ENCODE measurements at regions not wholly inside any gene's neighbourhood (a gene's known extent, or its start where the extent isn't known, plus 50 kb on each side); places are given as distances from the start of the nearest gene placed in this dataset.

DNA sequence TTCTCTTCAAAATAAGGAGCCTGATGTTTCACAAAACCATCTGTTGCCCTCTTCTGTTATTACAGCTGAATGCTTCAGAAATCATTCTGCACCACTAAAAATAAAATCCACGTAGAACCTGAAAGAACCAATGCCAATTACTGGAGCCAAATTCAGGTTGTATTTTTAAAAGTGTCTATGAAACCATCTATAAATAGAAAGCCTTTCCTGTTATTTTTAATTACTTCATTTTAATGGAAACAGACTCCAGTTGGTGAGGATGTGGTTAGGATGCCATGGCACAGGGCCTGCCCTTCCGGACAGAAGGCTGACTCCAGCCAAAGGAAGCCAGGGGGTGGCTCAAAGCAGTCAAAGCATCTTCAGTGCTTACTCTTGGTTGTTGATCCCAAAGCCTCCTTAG is 119.8 kb downstream of the TENT4A start:
- no peak for DNase-seq

DNA sequence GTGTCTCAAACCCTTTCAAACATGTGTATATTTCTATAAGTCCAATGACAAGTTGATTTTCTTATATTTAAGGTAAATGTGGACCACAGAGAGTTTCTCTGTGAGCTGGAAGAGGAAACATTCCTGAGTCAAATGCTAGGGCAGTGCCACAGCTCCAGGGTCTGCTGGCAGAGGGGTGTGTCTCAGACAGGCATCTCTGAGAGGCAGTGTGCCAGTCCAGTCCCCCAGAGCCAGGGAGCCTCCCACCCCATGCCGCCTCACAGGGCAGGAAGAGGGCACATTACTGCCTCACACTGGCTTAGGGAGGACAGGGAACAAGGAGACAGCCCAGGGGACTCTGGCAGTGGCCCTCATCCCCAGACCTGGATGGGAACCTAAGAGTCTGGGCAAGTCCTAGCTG is 120.2 kb downstream of the TENT4A start:
- no peak for DNase-seq

DNA sequence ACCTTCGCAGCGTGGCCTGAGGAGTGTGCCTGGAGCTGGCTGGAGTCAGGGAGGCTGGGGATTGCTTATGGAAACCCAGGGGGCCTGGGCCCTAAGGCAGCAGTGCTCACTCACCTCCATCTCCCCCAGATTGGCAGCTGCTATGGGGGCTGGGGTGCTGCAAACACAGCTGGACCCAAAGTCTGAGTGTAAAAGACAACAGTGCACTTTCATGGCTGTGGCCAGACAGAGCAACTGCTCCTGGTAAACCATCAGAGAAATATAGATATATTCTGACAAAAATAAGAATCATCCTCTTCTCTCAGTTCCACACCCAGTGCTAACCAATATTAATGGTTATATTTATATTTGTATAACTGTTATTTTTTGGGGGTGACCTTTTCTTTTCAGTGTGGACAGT is 123.9 kb downstream of the TENT4A start:
- no peak for DNase-seq

DNA sequence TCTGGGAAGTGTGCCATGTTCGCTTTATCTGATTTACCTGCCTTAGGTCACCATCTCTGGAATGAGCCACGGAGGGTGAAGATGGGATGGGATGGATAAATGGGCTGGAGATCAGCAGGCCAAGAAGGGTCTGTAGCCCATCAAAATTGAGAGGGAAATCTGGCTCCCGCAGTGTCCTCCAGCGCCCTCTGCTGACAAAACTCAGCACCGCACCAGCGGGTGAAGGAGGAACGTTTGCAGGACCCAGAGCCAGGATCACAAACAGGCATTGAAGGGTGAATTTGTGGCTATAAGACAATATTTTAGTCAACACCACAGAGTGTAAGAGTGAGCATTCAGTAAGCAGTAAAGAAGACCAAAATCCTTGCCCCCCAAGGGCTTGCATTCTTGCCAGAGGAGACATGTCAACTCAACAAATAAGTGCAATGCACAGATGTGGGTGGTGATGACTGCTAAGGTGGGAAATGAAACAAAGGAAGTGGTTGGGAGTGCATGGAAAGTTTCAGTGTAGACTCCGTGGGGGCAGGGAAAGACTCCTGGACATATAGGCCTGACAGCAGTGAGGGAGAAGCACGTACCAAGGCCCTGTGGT is 124.4 kb downstream of the TENT4A start:
- DNase-seq: no peak

DNA sequence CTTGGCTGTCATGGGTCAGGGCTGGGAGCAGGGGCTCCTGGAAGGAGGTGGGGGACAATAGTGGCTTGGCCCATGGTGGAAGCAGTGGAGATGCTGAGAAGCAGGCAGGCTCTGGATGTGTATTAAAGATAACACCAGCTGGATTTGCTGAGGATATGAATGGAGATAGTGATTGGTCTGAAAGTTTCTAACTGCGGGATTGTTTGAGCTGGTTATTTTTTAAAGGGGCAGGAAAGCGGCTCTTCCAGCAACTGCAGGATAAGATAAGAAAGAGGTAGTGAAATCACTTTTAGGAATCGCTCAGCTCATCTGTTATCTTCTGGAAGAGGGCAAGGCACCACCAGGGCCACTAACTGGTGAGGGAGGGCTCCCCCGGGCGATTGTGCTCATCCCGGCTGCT is 125.5 kb downstream of the TENT4A start:
- DNase-seq: no peak

DNA sequence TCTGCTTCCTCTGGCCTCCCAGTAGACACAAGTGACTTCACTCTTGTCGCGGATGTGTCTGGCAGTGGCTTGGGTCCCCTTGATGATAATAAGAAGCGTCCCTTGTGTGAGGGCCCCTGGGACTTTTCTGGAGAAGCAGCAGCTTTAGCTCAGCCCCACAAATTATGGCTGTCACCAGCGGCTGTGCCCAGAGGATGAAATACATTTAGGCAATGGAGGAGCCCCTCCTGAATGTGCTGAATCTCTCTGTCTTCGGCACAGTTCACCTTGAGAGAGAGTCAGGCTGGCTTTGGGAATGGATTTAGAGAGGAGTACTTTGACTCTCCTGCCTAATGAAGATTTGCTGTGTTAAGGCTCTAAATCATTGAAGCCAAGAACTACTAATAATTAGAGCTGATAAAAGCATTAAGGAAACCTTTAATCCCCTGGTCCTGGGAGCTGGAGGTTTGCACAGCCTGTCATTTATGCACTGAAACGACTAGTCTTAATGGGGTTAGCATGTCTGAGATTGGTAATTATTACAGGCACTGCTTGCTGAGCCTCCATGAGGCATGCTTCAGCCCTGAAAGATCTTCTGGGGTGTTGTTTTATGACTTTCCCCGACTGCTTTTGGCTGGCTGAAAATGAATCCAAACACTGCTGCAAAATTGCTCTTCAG is 127.0 kb downstream of the TENT4A start:
- DNase-seq: no peak

DNA sequence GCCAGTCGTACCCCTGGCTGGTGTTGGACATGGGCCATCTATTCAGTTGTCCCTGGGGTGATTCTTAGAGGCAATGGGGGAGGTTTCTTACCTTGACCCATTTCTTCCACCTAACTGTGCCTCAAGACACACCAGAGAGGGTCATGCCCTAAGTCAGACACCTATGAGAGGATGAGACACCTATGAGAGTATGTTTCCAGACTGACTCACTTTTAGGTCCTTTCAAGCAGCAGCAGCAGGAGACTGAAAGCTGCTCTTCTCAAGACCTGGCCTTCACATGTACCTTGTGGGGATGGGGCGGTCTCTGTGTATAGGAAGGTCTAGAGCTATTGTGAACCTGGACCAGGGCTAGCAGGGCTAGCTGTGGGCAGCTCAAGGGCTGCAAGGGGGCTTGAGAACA is 130.1 kb downstream of the TENT4A start:
- no peak for DNase-seq

DNA sequence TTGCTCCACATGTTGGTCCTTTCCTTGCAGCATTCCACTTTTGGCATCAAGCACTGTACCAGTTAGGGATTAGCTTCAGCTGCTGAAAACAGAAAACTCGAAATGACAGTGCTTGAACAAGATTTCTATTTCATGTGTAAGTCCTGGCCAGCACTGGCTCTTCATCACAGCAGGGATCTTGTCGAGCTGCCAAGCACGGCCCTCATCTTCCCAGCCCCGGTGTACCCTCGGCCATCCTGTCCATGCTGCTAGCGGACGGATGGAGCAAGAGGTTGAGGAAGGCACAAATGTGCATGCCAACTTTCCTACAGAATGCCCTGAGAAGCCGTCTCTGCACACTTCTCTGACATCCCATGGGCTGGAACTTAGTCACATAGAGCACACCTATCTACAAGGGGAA is 130.6 kb downstream of the TENT4A start:
- DNase-seq: no peak

DNA sequence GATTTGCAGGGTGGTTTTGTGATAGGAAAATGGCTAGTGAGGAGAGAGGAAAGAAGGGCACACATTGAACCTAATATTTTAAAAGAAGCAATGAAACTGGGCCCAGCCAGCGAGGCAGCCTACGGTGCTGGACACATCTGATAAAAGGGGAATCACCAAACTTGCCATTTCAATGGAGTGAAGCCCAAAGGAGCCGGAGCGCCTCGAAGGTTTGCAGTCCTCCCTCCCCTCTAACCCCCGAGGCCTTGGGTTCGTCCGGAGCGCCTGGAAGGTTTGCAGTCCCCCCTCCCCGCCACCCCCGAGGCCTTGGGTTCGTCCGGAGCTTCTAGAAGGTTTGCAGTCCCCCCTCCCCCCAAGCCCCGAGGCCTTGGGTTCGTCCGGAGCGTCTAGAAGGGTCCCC is 132.6 kb downstream of the TENT4A start:
- no peak for DNase-seq

DNA sequence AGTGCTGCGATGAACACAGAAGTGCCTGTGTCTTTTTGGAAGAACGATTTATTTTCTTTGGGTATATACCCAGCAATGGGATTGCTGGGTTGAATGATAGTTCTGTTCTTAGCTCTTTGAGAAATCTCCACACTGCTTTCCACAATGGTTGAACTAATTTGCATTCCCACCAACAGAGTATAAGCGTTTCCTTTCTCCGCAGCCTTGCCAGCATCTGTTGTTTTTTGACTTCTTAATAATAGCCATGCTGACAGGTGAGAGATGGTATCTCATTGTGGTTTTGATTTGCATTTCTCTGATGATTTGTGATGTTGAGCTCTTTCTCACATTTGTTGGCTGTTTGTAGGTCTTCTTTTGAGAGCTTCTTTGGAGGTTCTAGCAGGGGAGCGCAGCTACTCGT is 134.6 kb downstream of the TENT4A start:
- no peak for DNase-seq

DNA sequence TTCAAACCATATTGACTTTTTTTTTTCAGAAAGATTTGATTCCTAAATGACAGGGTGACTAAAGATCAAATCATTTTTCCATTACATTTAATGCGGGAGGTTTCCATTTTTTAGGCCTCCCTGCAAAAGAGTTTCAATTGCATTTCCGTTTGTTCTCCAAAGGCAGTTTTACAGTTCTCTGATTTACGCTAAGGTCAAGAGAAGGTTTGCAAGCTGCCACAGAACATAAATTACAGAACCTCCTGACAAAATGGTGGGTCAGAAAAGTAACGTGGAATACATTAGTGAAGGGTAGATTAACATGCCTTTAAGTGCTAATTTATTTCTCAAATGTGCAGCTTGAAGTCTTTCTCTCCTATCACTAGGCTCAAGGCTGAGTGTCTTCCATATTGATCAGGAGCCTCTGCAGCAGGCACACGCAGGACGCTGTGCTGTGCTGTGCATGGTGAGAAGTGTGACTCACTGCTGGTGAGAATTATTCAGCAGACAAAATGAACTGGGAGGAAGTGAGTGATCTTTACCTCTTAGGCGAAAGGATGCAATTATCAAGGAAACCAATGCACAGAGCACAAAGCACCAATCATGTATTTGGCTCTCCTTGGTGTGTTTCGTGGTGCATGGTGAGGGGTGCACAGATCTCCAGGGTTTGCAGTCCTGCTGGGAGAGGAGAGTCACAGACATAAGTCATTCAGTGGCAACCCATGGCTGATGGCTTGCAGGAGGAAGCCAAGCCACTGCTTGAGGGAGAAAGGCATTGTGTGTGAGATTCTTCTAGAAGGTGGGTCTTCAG is 136.3 kb downstream of the TENT4A start:
- no peak for DNase-seq

DNA sequence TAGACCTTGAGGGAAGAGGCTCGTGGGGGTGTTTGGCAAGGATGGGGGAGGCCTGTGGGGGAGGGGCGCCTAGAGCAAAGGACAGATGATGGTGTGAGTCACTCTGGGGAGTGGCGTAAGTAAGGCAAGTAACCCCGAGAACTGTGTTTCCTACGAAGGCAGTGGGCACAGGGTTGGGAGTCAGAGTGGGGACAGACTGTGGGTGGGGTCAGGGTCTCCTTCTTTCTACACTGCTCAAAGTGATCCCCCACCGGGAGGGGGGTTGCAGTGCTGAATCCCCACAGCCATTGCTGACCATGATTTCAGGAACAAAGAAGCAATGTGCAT is 136.8 kb downstream of the TENT4A start:
- DNase-seq: no peak

DNA sequence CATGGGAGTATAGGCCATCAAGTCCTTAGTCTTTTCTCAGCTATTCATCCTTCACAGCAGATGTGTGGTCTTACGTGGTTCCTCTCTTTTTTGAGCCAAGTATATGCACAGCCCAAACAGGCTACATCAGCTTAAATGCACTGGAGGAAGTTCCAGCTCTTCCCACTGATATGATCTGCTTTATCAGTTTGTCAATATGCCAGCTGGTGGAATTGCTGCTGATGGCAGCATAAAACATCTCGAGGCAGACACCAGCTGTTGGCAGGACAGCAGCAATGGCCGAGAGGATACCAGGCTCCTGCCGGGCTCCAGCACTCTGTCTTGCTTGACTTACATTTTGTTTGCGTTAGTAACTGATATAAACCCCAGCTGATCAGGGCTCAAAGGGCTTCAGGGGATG is 143.4 kb downstream of the TENT4A start:
- DNase-seq: no peak

DNA sequence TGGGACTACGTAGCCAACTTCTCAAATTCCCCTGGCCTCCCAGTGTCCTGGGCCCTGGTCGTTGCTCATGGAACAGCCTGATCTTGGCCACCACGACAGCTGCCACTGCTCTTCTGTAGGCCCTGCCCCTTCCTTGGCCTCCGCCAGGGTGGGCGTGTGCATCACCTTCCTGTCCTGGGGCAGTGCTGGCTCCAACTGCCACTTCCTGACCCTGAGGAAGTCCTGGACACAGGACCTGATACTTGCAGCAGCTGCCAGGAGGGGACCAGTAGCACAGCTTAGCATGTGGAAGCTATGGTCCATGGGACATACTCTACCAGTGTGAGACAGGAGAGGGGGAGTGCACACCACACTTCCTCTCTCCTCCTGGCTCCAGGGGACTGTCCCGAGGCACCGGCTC is 145.2 kb downstream of the TENT4A start:
- no peak for DNase-seq

DNA sequence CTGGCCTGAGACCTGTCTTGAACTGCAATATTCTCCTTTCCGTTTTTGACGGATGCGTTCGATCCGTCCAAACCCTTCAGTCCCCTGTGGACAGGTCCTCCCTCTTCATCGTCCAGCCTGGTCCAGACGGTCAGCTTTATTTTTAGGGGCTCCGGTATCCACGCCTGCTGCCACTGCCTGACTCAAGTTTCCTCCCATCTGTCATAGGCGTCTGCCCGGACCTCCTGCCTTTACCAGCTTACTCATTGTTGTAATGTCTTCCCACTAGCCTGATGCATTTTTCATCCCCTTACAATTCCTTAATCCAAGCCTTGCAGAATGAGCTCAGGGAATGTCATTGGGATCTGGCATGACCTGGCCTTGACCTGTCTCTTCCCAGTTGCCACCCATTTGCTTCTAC is 145.8 kb downstream of the TENT4A start:
- no peak for DNase-seq

DNA sequence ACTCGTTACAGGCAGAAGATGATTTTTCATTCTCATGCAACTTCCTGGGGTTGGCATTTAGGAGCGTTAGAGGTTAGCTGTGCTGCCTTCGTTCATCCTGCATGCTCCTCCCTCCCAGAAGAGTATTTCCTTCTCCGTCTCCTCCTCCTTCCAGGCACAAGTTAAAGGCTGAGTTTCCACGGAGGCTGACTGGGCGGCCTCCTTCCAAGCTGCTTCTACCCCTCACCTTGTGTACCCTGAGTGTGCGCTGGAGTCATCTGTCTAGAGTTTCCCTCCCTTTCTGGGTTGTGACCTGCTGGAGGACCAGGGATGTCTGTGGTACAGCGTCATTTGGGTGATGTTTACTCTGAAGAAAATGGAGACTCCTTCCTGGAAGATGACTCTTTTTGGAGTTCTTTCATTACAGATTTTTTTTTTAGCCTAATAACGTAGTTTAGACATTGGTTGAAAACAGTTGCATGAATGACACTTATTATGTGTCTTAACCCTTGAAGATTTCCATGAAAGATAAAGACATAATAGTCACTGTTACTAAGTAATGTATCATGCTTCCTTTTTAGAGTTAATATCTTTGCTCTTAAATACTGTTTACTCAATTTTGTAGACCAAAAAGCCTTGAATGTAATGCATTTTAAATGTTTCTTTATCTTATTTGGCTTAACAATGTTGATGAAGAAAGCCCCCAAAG is 146.9 kb downstream of the TENT4A start:
- no peak for DNase-seq

DNA sequence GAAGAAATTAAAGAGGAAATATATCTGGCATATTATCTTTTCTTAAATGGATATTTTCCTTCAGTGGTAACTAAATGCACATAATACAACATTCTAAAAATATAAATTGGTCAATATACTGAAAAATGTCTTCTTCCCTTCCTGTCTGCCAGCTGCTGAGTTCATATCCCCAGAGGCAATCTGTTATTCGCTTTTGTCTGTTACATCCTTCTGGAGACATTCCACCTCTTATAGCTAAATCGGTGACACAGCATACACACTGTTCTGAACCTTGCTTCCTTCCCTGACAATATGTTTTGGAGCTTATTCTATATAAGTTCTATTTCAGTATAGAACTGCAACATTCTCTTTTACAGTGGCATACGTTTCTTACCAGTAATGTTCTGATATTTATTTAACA is 147.8 kb downstream of the TENT4A start:
- DNase-seq: no peak

DNA sequence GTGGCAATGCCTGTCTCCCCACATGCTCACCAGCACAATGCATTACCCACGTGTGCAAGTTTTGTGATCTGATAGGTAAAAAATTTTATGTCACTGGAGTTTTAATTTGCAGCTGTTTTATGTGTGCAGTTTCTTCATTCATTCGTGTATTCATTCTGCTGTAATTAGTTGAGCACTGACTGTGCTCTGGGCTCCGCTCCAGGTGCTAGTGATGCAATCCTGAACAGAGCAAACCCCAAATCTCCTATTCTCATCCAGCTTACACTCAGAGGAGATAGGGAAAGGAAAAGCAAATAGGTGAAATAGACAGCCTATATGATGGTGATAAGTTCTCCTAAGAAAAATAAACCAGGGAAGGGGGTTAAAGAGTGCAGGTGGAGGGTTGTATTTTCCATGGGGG is 148.4 kb downstream of the TENT4A start:
- no peak for DNase-seq

DNA sequence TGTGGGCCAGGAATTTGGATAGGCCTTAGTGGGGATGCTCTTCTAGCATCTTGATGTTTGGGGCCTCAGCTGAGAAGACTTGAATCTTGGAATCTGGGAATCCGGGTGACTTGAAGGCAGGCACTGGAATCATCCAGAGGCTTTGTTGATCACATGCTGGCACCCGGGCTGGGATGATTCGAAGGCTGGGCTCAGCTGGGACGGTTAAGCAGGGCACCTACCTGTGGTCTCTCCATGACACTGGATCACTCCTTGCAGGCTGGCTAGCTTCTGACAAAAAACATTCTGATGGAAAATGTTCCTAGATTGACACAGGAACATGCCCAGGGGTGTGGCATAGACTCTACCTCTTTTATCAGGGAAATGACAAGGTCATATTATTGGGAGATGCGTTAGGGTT is 149.1 kb downstream of the TENT4A start:
- no peak for DNase-seq

DNA sequence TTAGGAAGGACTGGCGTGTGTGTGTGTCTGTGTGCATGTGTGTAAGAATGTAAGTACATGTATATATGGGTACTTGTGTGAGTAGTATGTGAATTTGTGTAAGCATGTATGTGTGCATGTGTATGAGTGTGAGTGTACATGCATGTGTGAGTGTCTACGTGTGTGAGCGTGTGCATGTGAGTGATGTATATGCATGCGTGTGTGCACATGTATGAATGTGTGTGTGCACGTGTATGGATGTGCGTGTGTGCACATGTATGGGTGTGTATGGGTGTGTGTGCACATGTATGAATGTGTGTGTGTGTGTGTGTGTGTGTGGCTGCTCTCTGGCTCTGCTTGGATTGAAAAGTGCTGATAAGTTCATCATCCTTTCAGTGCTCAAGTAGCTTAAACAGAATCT is 154.5 kb downstream of the TENT4A start:
- no peak for DNase-seq

DNA sequence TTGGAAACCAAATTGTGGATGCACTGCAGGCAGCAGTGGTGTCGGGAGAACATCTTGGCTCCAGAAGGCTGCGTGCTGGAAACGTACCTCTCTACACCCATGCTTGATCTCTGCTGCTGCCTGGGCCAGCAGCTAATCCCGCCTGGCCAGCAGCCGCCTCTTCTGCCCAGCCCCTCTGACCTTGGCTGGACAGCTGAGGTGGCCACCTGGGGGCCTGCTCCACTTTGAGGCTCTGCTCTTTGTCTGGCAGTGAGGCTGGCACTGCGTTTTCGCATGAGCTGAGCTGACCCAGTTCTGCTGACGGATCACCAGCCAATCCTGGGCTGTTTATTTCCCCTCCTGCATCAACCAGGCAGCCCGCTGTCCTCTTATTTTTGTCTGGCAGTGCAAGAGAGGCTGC is 154.9 kb downstream of the TENT4A start:
- DNase-seq: no peak

DNA sequence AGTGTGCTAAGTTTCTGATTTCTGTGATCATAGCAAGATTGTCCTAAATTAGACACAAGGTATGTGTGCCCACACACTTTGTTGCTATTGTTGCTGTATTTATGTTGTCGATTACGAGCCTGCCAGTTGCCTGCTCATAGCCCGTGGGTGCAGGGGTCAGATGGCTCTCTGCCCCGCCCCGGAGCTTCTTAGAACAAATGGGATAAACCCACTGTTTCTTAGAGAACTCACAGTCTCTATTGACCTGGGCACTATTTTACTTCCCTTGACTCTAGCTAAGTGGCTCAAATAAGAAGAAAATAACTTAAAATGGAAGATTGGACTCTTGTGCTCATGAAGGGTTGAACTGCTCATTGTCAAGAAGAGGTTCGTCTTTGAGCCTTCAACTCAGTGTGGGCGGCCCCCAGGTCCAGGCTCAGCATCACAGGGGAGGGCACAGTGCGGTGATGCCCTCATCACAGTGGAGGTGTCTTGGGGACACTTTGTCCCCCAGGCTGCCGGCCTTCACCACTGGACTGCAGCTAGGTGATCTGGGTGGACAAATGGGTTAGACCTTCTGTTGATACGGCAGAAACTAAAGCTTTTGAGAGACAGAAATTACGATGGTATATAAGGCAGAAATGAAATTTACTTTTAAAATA is 155.5 kb downstream of the TENT4A start:
- DNase-seq: no peak

DNA sequence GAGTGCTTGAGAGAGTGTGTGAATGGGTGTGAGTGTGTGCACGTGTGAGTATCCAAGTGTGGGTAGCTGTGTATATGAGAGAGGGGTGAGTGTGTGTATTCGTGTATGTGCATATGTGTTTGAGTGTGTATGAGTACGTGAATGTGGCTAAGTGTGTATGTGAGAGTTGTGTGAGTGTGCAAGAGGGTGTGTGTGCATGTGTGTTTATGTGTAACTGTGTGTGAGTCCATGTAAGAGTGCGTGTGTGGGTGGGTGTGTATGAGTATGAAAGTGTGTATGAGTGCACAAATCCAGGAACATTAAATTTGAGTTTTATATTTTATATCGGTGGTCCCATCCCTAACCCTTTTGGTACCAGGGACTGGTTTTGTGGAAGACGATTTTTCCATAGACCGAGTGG is 156.4 kb downstream of the TENT4A start:
- DNase-seq: no peak

Data from GF-D8 (cell line).